GM12873 (cell line): ENCODE measurements at regions not wholly inside any gene's neighbourhood (a gene's known extent, or its start where the extent isn't known, plus 50 kb on each side); places are given as distances from the start of the nearest gene placed in this dataset.

ENCODE experiments used
- TF ChIP-seq, protein P1 (sequence below): IDR thresholded peaks from 2 replicates; pipeline ENCODE4 v1.5.1; 2012; ENCODE audit warnings: low read depth, mild to moderate bottlenecking, moderate library complexity, low read length, control low read depth; ENCODE audit not compliant: insufficient read depth; ENCODE audit errors: missing control alignments

DNA sequence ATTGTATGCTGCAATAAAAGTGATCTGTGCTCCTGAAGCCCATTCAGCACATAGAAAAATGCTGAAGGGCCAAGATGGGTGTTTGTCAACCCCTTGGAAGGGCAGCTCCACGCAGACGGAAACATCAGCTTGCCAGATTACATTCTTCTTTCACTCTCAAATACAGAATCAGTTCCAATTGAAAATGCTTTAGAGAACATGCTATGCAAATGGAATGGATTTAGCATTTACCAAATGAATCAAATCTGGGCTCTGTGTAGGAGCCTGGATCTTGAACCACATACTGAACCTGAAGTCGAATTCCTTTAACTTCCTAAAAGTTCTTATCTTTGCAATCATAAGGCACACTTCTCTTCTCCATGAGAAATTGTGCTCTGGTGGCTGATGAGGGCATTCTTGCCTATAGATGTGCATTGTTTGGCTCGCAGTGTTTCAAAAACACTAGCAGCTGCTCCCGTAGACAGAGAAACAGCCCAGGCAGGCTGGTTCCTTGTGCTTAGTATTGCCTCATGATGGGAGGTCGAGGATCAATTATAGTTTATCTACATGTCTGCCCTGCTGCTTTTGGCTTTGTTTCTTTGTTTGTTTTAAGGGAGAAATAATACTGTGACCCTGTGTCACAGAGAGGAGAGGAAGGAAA is 489.8 kb upstream of the FLRT2 start:
- TF ChIP-seq, protein P1, sequence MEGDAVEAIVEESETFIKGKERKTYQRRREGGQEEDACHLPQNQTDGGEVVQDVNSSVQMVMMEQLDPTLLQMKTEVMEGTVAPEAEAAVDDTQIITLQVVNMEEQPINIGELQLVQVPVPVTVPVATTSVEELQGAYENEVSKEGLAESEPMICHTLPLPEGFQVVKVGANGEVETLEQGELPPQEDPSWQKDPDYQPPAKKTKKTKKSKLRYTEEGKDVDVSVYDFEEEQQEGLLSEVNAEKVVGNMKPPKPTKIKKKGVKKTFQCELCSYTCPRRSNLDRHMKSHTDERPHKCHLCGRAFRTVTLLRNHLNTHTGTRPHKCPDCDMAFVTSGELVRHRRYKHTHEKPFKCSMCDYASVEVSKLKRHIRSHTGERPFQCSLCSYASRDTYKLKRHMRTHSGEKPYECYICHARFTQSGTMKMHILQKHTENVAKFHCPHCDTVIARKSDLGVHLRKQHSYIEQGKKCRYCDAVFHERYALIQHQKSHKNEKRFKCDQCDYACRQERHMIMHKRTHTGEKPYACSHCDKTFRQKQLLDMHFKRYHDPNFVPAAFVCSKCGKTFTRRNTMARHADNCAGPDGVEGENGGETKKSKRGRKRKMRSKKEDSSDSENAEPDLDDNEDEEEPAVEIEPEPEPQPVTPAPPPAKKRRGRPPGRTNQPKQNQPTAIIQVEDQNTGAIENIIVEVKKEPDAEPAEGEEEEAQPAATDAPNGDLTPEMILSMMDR: no peak

DNA sequence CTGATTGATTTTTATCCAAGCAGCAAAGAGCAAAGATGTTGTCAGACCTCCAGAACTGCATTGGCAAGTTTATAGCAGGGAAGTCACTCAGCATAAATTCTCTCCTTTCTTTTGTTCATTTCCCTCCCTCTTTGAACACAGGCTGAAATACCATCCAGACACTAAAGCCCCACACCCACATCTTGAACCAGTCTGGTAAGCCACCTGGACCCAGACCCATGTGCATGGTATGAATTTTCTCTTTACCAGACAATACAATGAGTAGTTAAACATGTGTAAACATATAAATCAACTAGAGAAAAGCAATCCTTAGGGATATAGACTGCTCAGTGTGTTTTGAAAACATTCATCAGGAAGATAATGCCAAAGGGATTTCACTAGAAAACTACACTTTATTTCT is 488.3 kb upstream of the FLRT2 start:
- TF ChIP-seq, protein P1: no peak

DNA sequence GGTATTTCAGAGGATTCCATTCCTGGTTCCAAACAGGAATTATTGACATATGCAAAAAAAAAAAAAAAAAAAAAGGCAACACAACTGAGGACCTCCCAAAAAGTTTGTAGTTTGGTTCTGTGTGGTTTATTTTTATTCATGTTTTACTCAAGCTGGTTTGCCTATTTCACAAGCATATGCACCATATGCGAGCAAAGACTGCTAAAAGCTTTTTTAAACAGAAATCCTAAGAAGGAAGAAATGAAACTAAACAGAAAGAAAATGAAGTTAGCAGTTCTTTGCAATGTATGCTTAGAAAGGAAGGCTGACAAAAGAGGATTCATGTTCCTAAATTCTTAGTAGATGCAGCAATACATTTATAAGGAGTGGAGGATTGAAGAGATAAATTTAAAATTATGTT is 487.6 kb upstream of the FLRT2 start:
- TF ChIP-seq, protein P1: no peak

DNA sequence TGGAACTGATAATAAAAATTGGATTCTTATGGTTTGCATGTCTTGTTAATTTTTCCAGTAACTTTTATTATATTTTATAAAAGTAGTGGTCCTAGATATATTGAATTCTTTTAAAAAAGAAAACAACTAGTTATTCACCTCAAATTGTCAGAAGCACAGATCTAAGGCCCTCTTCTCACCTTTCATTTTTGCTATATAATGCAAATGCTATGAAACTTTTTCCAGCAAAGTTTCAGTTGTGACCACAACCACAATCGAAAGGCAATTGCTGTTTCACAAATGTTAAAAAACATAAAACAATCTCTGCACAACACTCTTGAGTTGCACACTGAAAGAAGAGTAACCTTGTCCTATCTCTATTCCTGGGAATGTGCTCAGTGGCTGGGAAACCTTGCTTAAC is 479.8 kb upstream of the FLRT2 start:
- TF ChIP-seq, protein P1: no peak

DNA sequence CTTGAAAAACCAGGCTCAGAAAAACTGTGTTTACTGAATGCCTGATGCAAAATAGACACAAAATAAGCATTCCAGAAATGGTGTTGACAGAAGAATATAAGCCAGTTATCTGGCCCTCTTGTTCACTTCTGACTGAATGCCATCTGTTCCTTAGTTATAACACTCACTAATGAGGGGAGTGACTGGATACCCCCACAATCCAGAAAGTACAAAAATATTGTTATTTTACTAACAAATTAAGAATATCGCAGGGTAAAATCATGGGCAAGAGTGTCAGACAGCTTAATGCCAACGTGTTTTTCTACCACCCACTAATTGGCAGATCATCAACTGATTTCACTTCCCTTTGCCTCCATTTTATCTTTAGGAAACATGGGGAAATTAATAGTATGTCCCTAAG is 477.3 kb upstream of the FLRT2 start:
- TF ChIP-seq, protein P1: no peak

DNA sequence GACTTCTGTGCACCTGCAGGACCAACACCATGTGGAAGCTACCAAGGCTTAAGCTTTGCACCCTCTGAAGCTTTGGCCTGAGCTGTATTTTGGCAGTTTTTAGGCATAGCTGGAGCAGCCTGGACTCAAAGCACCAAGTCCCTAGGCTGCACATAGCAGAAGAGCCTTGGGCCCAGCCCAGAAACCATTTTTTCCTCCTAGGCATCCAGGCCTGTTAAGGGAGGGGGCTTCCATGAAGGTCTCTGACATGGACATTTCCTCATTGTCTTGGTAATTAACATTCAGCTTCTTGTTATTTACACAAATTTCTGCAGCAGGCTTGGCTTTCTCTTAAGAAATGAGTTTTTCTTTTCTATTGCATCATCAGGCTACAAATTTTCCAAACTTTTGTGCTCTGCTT is 475.8 kb upstream of the FLRT2 start:
- TF ChIP-seq, protein P1: no peak

DNA sequence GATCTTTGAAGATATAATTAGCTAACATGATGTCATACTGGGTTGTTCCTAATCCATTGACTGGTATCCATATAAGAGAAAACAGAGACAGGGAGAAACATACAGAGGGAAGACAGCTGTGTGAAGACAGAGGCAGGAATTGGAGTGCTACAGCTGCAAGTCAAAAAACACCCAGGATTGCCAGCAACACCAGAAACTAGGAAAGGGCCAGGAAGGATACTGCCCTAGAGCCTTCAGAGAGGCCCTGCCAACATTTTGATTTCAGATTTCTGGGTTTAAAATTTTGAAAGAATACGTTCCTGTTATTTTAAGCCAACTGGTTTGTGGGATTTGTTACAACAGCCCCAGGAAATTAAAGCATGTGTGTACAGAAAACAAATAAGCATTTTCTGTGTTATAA is 473.7 kb upstream of the FLRT2 start:
- TF ChIP-seq, protein P1: no peak

DNA sequence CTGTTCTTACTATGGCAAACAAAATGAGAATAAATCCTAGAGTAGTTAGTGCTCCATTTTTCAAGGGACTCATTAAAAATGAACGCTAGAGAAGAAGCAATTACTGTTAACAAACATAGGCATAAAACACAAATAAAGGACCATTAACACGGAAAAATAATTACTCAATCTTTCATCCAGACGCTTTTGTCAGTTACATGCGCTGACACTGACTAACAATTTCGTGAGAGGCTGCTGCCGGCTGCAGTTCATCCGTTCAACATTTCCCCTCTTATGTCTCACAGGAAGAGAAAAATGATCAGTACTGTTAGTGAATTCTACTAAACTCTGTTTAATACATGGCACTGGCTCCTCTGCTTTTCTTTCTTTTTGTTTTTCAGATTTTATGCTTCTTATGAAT is 472.7 kb upstream of the FLRT2 start:
- TF ChIP-seq, protein P1: no peak
